Eye (tissue), 1 donor: ENCODE measurements at regions not wholly inside any gene's neighbourhood (a gene's known extent, or its start where the extent isn't known, plus 50 kb on each side); places are given as distances from the start of the nearest gene placed in this dataset.
"Not testable (repeated sequence)": the region's sequence is repeated elsewhere in the genome, so short reads cannot be mapped to it uniquely, and the experiment has no call there.

ENCODE experiments used
- DNase-seq: peaks from one replicate; pipeline ENCODE4 v3.0.0-alpha.2; 2015

GRCh38 chr3:61445924-61446323 is 115.4 kb upstream of the PTPRG start:
- no peak for DNase-seq

- no peak for DNase-seq
Observed at GRCh38 chr3:61446341-61446740, 115.0 kb upstream of the PTPRG start.

- DNase-seq = no peak
Observed at GRCh38 chr3:61448378-61448777, 113.0 kb upstream of the PTPRG start.

- no peak for DNase-seq
Observed at GRCh38 chr3:61449327-61450040, 111.9 kb upstream of the PTPRG start.

GRCh38 chr3:61450866-61451265 is 110.5 kb upstream of the PTPRG start:
- no peak for DNase-seq

- DNase-seq = no peak
Observed at GRCh38 chr3:61451841-61452240, 109.5 kb upstream of the PTPRG start.

GRCh38 chr3:61452535-61453090 is 108.8 kb upstream of the PTPRG start:
- DNase-seq = no peak

GRCh38 chr3:61454006-61454585 is 107.3 kb upstream of the PTPRG start:
- DNase-seq = peak; percentile 11

- DNase-seq = no peak
Observed at GRCh38 chr3:61454801-61455200, 106.6 kb upstream of the PTPRG start.

- no peak for DNase-seq
Observed at GRCh38 chr3:61460636-61461035, 100.7 kb upstream of the PTPRG start.

- no peak for DNase-seq
Observed at GRCh38 chr3:61463191-61463590, 98.2 kb upstream of the PTPRG start.

GRCh38 chr3:61464518-61465140 is 96.7 kb upstream of the PTPRG start:
- DNase-seq = no peak

- DNase-seq = no peak
Observed at GRCh38 chr3:61466357-61466756, 95.0 kb upstream of the PTPRG start.

- DNase-seq = no peak
Observed at GRCh38 chr3:61483997-61484396, 77.4 kb upstream of the PTPRG start.

GRCh38 chr3:61493339-61493738 is 68.0 kb upstream of the PTPRG start:
- no peak for DNase-seq

- DNase-seq = not testable (repeated sequence)
Observed at GRCh38 chr3:61494309-61494708, 67.1 kb upstream of the PTPRG start.

GRCh38 chr3:61497463-61497862 is 63.9 kb upstream of the PTPRG start:
- DNase-seq = no peak

- DNase-seq = no peak
Observed at GRCh38 chr3:61505197-61505596, 56.2 kb upstream of the PTPRG start.

- DNase-seq = no peak
Observed at GRCh38 chr3:61507946-61508345, 53.4 kb upstream of the PTPRG start.
